ENCODE measurements at regions not wholly inside any gene's neighbourhood (a gene's known extent, or its start where the extent isn't known, plus 50 kb on each side); places are given as distances from the start of the nearest gene placed in this dataset.

GRCh38 chr5:6961123-6961522 is 247.9 kb downstream of the TENT4A start:
- TF ChIP-seq, protein P1, sequence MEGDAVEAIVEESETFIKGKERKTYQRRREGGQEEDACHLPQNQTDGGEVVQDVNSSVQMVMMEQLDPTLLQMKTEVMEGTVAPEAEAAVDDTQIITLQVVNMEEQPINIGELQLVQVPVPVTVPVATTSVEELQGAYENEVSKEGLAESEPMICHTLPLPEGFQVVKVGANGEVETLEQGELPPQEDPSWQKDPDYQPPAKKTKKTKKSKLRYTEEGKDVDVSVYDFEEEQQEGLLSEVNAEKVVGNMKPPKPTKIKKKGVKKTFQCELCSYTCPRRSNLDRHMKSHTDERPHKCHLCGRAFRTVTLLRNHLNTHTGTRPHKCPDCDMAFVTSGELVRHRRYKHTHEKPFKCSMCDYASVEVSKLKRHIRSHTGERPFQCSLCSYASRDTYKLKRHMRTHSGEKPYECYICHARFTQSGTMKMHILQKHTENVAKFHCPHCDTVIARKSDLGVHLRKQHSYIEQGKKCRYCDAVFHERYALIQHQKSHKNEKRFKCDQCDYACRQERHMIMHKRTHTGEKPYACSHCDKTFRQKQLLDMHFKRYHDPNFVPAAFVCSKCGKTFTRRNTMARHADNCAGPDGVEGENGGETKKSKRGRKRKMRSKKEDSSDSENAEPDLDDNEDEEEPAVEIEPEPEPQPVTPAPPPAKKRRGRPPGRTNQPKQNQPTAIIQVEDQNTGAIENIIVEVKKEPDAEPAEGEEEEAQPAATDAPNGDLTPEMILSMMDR (IDR thresholded peaks at IDR 0.05), result no peak
- no peak for TF ChIP-seq POLR2A (IDR thresholded peaks at IDR 0.05)
